ENCODE measurements at regions not wholly inside any gene's neighbourhood (a gene's known extent, or its start where the extent isn't known, plus 50 kb on each side); places are given as distances from the start of the nearest gene placed in this dataset.

DNA sequence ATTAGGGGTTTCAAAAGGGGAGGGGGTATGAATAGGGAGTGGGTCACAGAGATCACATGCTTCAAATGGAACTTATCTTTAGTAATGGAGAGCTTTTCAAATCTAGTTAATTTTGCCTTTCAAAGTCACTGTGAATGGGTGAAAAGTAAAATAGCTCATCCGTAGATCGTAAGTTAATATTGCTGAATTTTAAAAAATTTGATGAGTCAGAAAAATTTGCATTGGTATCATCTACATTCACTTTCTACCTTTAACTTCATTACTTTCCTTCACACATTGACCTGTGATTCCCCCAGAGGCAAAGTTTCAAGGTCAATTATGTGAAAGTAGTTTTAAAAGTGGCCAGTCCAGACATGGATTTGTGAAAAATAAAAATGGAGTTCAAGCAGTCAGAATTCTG lies 139.0 kb upstream of the SLC35B3 start:
- Mint-ChIP-seq H3K9me3 (peaks cover 2% of the 10 kb centered on the region), H3K27ac (no peak overlapping the region), H3K4me3 (no peak overlapping the region), H3K27me3 (no peaks in the 10 kb centered on the region), H3K4me1 (no peaks in the 10 kb centered on the region), H3K36me3 (no peaks in the 10 kb centered on the region)
- CTCF ChIA-PET = no interaction called here
- DNase-seq = no peak

DNA sequence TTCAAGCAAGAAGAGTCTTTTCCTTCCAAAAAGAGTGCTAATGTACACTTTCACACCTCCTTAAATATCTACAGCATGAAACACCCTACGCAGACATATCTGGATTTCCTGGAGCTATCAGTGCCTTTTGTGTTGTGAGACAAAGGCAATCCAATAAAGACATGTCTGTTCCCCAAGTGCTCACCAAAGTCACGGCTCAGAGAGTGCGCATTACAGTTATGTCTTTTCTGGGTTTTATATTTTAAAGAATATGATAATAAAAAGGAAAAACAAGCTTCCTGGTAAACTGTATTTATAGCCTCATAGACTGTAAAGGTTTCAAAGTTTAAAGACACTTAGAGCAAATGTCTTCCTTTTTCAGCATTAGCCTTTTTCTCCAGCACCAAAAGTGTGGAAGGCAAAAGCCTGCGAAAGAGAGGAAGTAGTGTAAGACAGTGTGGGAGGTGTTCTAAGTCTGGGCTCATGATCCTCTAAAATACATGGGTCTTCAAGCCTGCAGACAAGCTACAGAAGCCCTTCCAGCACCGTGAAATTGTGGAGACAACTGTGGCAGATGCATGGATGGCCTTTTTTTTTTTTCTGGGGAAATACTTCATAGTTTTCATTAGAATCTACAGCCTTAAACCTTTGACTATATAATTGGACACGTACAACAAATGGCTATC lies 135.0 kb upstream of the SLC35B3 start:
- no peak overlapping the region for H3K27ac Mint-ChIP-seq
- H3K27me3 Mint-ChIP-seq = no peaks in the 10 kb centered on the region
- no peaks in the 10 kb centered on the region for H3K4me1 Mint-ChIP-seq
- no peaks in the 10 kb centered on the region for H3K36me3 Mint-ChIP-seq
- no peak overlapping the region for H3K4me3 Mint-ChIP-seq
- no peak for DNase-seq
- peaks cover 3% of the 10 kb centered on the region for H3K9me3 Mint-ChIP-seq
- CTCF ChIA-PET = no interaction called here

DNA sequence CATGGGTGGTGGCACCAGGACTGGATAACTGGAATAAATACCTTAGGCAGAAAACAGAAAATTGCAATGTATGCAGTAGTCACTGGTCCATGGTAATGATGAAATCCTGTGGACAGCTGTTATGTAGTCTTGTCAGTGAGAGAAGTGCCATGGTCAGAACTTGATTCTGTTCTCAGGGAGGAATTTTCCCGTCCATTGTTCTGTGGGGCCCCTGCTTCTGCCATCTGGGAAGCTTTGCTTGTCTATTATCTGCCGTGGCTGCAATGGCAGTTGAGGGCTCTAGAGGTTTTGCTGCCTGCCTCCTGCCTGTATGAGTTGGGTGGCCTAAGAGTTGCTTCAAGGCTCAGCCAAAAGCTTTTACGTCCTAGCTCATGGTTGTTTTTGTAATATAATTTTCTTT lies 126.8 kb upstream of the SLC35B3 start:
- H3K27ac Mint-ChIP-seq = no peak overlapping the region
- H3K9me3 Mint-ChIP-seq = peaks cover 3% of the 10 kb centered on the region
- no peak for DNase-seq
- CTCF ChIA-PET = no interaction called here
- no peaks in the 10 kb centered on the region for H3K27me3 Mint-ChIP-seq
- H3K4me1 Mint-ChIP-seq = no peaks in the 10 kb centered on the region
- H3K4me3 Mint-ChIP-seq = no peak overlapping the region
- no peaks in the 10 kb centered on the region for H3K36me3 Mint-ChIP-seq

DNA sequence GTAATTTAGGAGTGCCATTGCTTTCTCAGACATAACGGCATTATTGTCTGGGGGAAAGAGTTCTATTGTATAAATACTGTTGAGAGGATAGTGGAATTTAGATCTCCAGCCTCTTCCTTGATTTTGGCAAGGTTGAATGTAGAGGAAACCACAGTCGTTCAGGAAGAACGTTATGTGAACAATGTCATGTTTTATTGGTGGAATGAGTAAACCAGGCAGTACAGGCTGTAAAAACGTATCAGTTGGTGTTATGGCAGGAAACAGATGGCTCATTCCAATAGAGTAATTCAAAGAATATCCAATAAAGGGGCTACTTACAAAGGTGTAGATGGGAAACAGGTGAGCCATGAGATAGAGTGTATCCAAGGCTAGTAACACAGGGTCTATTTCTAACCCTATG lies 123.6 kb upstream of the SLC35B3 start:
- CTCF ChIA-PET = no interaction called here
- H3K36me3 Mint-ChIP-seq = no peaks in the 10 kb centered on the region
- no peaks in the 10 kb centered on the region for H3K4me1 Mint-ChIP-seq
- no peak for DNase-seq
- no peak overlapping the region for H3K4me3 Mint-ChIP-seq
- no peaks in the 10 kb centered on the region for H3K27me3 Mint-ChIP-seq
- no peak overlapping the region for H3K27ac Mint-ChIP-seq
- no peaks in the 10 kb centered on the region for H3K9me3 Mint-ChIP-seq

DNA sequence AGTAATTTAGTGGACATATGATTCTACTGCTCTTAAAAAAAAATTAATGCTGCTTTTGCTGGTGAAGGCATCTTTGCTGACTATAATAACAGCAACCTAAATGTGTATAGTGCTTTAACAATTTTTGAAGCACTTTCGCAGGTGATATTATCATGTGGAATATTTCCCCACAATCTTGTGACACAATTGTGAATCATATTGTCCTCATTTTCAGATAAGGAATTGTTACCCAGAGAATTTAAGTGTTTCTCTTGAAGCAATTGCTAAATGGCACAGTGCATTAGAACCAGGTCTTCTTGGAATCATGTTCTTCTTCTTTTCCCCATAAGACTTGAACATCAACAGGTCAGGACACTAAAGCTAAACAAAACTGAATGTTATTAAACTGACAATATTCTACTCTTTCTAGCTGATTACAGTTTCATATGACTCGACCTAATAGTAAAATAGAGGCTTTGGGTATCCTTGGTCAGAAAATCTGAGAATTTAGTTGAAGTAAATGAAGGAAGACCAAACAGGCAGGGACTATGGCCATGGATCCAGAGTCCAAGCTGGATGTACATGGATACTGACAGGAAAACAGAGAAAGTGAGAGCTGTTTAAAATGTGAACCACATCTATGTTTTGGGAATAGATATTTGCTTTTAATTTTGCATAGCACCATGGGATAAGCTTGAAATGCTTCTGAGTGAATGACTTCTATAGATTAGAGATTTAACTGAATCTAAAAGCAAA lies 121.8 kb upstream of the SLC35B3 start:
- Mint-ChIP-seq H3K4me3 (no peak overlapping the region), H3K4me1 (no peaks in the 10 kb centered on the region), H3K9me3 (no peaks in the 10 kb centered on the region), H3K27ac (no peak overlapping the region), H3K27me3 (no peaks in the 10 kb centered on the region), H3K36me3 (no peaks in the 10 kb centered on the region)
- DNase-seq = no peak
- CTCF ChIA-PET = no interaction called here

DNA sequence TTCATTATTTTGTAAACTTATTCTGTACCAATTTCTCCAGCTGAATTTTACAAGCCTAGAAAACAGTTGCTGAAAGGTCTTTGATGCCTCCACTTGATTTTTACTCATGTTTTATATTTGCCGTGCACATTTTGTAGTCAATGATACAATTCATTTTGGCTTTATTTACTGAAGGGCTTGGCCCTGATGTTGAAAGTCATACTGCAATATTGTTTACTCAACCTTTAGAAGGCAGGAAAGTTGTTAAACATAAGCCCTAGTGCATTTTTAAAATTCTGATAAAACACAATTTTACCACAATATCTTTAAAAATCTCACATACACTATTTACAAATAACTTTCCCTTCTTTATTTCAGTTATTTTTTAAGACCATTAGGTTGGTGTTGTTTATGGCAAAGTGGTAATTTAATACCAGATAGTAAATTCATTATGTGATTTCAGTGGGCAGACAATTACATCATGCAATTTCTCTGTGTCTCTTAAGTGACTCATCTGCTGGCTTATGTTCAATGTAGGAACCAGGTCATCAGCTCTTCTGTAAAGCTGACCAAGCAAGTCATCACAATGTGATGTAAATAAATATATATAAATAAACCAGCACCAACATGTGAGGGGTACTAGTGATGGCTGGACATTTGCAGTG lies 121.1 kb upstream of the SLC35B3 start:
- H3K4me1 Mint-ChIP-seq = no peaks in the 10 kb centered on the region
- no peaks in the 10 kb centered on the region for H3K36me3 Mint-ChIP-seq
- H3K9me3 Mint-ChIP-seq = no peaks in the 10 kb centered on the region
- H3K27me3 Mint-ChIP-seq = no peaks in the 10 kb centered on the region
- H3K27ac Mint-ChIP-seq = no peak overlapping the region
- no peak overlapping the region for H3K4me3 Mint-ChIP-seq
- CTCF ChIA-PET = no interaction called here
- no peak for DNase-seq

DNA sequence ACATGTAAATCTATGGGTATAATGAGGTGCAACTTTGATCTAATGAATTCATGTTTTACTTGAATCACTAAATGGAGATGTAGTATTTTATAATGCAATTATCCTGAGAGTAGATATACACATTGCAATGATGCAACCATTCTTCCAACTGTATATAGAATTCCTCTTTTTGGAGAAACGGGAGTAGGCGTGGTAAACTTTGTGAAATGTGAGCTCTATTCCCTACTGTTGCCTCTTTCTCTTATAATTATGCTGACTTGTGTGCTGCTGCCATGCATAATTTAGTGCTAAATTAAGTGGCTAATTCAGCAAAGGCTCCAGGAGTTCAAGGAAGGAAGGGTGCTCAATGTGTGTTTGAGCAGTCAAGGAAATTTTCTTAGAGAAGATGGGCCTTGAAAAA lies 116.6 kb upstream of the SLC35B3 start:
- Mint-ChIP-seq H3K9me3 (no peaks in the 10 kb centered on the region), H3K27me3 (no peaks in the 10 kb centered on the region), H3K4me1 (no peaks in the 10 kb centered on the region), H3K36me3 (no peaks in the 10 kb centered on the region), H3K27ac (no peak overlapping the region), H3K4me3 (no peak overlapping the region)
- DNase-seq = no peak
- CTCF ChIA-PET = no interaction called here

DNA sequence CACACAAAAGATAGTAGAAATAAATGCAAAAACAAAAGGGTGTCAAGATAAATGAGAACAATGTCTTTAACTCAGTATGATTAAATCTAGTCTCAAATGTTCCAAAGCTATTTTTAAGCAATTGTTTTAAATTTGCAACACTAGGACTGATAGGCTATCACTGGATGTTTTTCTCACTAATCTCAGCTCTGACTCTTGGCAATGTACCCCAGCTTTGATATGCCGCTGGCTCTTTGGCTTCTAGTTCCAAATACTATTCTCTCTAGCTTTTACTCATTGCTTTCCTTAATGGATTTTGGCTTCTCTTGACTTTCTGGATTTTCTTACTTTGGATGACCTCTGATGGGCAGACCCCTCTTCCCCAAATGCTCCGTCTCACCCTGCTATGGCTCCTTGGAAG lies 116.0 kb upstream of the SLC35B3 start:
- no peaks in the 10 kb centered on the region for H3K4me1 Mint-ChIP-seq
- H3K36me3 Mint-ChIP-seq = no peaks in the 10 kb centered on the region
- no peak overlapping the region for H3K4me3 Mint-ChIP-seq
- H3K27ac Mint-ChIP-seq = no peak overlapping the region
- CTCF ChIA-PET = no interaction called here
- no peaks in the 10 kb centered on the region for H3K27me3 Mint-ChIP-seq
- H3K9me3 Mint-ChIP-seq = no peaks in the 10 kb centered on the region
- no peak for DNase-seq

DNA sequence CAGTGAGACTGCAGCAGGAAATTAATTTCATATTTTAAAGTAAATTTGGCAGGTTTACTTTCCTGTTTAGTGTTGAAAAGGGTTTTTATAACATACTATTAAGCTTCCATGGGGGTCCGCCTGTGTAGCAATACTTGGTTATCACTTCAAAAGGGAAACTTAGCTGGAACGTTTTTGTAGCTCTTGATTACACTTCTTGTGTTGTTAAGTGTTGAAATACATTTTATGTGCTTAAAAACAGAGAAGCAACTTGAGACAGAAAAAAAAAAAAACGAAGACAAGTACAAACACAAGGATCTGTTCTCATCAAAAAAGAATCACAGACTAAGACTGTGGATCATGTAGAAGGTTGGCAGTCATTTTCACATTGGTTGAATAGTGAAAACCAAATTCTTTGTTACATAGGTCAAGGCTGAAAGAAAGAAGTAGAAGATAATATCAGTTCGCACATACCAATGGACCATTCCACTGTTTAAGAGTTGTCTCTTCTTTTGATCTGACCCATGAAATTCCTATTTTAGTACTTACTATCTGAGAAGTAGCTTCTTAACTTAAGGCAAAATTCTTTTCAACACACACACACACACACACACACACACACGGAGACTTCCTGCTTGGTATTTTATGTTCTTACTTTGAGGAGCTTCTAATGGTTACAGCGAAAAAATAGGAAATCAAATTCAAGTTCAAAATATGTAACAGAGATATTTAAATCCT lies 113.9 kb upstream of the SLC35B3 start:
- Mint-ChIP-seq H3K9me3 (no peaks in the 10 kb centered on the region), H3K27ac (no peak overlapping the region), H3K4me3 (no peak overlapping the region), H3K36me3 (no peaks in the 10 kb centered on the region), H3K4me1 (no peaks in the 10 kb centered on the region), H3K27me3 (no peaks in the 10 kb centered on the region)
- no peak for DNase-seq
- CTCF ChIA-PET = no interaction called here

DNA sequence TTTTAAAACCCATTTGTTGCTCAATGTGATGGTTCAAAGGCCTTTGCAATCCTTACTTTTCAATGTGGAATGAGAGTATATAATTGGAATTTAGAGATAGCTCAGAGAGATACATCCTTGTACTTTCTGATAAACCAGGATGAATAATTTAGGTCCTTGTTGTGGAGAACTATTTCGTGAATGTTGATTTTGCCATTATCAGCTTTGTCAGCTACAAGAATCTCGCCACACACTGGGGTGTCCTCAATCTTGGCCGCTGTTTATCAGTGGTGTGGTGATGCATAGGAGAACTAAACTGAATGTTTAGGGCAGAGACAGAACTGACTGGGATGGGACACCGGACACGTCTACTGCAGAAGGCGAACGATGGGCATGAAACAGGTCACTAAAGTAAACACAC lies 111.2 kb upstream of the SLC35B3 start:
- Mint-ChIP-seq H3K9me3 (no peaks in the 10 kb centered on the region), H3K27me3 (no peaks in the 10 kb centered on the region), H3K4me1 (no peaks in the 10 kb centered on the region), H3K4me3 (no peak overlapping the region), H3K36me3 (no peaks in the 10 kb centered on the region), H3K27ac (no peak overlapping the region)
- CTCF ChIA-PET = no interaction called here
- no peak for DNase-seq

DNA sequence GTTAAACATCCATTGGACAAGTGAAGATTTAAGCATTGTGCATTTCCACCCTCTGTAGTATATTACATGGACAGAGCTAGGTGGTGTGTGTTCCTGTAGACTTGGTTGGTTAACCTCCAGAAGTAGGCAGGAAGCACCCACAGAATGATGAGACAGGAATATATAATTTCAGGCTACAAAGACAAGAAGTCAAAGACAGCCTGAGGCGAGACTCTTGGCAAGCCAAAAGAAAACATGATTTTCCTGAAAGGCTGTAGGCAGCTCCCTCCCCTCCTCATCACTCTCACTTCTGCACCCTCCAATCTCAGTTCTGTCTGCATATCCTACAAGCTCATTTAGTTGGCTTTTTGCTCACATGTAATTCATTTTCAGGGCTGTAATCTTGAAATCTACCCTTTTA lies 110.0 kb upstream of the SLC35B3 start:
- no peaks in the 10 kb centered on the region for H3K4me1 Mint-ChIP-seq
- H3K4me3 Mint-ChIP-seq = no peak overlapping the region
- no peaks in the 10 kb centered on the region for H3K36me3 Mint-ChIP-seq
- CTCF ChIA-PET = no interaction called here
- no peak overlapping the region for H3K27ac Mint-ChIP-seq
- no peak for DNase-seq
- H3K9me3 Mint-ChIP-seq = peaks cover 1% of the 10 kb centered on the region
- H3K27me3 Mint-ChIP-seq = no peaks in the 10 kb centered on the region

DNA sequence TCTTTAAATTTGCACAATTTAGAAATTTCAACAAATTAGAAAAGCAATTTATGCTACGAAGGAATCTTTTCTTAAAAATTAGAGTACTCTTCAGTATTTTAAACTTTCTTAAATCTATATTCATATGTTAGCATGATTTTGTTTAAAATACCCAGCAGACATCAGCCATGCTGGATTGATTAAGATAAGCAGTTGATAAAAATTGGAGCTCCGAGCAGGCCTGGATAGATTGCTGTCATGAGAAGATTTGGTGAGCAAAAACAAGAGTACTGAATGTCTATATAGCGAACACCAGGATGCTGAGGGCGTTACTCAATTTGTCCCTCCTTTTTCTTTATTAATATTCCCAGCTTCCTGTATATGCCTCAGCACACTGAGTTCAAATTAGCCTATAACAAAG lies 108.4 kb upstream of the SLC35B3 start:
- Mint-ChIP-seq H3K4me3 (no peak overlapping the region), H3K27ac (no peak overlapping the region), H3K27me3 (no peaks in the 10 kb centered on the region), H3K4me1 (no peaks in the 10 kb centered on the region), H3K36me3 (no peaks in the 10 kb centered on the region), H3K9me3 (peaks cover 4% of the 10 kb centered on the region)
- no peak for DNase-seq
- CTCF ChIA-PET = no interaction called here

DNA sequence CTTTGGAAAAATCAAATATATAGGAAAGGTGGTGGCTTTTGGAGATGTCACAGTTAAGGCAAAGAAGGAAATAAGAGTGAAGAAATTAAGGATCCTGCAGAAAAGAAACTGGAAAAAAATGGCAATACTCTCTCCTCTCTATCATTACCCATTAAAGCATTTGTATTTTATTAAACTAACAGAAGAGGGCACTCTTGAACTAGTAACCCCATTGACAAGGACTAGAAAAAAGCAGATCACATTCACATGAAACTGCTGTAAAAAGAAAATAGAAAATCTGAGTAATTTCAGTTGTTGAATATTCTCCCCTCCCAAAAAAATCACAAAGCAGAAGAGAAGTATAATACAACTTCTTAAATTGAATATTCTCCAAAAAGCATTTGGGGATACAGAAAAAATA lies 104.1 kb upstream of the SLC35B3 start:
- Mint-ChIP-seq H3K27ac (no peak overlapping the region), H3K27me3 (no peaks in the 10 kb centered on the region), H3K9me3 (peaks cover 4% of the 10 kb centered on the region), H3K4me3 (no peak overlapping the region), H3K36me3 (no peaks in the 10 kb centered on the region), H3K4me1 (no peaks in the 10 kb centered on the region)
- CTCF ChIA-PET = no interaction called here
- DNase-seq = no peak

DNA sequence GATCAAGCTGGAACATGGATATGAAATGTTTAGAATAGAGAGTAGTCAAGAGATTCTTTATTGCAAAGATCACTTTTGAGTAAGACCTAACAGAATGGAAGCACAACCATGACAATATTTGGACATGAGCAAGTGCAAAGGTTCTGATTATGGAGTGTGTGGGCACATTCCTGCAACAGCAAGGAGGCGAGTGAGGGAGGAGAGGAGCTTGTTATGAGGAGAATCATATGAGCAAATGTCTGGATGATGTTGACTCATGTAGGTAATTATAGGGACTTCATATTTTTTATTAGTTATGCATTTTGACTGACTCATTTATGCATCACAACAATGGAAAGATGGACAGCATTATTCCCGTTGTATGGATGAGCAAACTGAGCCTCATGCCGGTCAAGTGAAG lies 100.8 kb upstream of the SLC35B3 start:
- Mint-ChIP-seq H3K9me3 (peaks cover 4% of the 10 kb centered on the region), H3K4me1 (no peaks in the 10 kb centered on the region), H3K27ac (no peak overlapping the region), H3K36me3 (no peaks in the 10 kb centered on the region), H3K27me3 (no peaks in the 10 kb centered on the region), H3K4me3 (no peak overlapping the region)
- CTCF ChIA-PET = no interaction called here
- DNase-seq = no peak

DNA sequence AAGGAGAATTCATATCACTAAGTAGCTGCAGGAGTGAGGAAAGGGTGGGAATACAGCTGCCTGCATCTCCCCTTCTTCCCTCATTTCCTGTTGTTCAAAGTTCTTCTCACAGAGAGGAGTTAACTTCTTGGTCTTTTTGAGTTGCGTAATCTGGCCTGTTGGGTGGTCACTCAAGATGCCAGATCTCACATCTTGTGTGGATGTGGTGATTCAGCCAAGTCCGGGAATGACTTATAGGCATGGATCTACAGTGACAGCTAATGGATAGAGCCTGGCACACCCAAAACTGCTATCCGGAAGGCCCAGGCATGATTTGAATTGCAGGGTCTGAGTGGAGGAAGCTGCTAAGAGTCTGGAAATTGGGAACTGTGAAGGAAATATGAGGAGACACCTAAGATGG lies 100.2 kb upstream of the SLC35B3 start:
- CTCF ChIA-PET = no interaction called here
- no peaks in the 10 kb centered on the region for H3K4me1 Mint-ChIP-seq

More for the DNA sequence above, 100.2 kb upstream of the SLC35B3 start:
- Mint-ChIP-seq H3K36me3 (no peaks in the 10 kb centered on the region), H3K9me3 (peaks cover 3% of the 10 kb centered on the region), H3K27ac (no peak overlapping the region), H3K4me3 (no peak overlapping the region), H3K27me3 (no peaks in the 10 kb centered on the region)
- no peak for DNase-seq
